GM12865 (cell line): ENCODE measurements at regions not wholly inside any gene's neighbourhood (a gene's known extent, or its start where the extent isn't known, plus 50 kb on each side); places are given as distances from the start of the nearest gene placed in this dataset.

ENCODE experiments used
- DNase-seq: peaks from one replicate; pipeline ENCODE4 v3.0.0; 2010; ENCODE audit warnings: low read depth
- H3K4me3 ChIP-seq: 2 replicates; pipeline ENCODE4 v1.5.1; 2011; ENCODE audit warnings: mild to moderate bottlenecking, low read depth, low read length, control low read depth
- TF ChIP-seq, protein P1 (sequence below): IDR thresholded peaks from 2 replicates; pipeline ENCODE4 v1.5.1; 2011; ENCODE audit warnings: low read length, control low read depth, low read depth, inconsistent platforms; ENCODE audit not compliant: insufficient read depth; ENCODE audit errors: missing control alignments

DNA sequence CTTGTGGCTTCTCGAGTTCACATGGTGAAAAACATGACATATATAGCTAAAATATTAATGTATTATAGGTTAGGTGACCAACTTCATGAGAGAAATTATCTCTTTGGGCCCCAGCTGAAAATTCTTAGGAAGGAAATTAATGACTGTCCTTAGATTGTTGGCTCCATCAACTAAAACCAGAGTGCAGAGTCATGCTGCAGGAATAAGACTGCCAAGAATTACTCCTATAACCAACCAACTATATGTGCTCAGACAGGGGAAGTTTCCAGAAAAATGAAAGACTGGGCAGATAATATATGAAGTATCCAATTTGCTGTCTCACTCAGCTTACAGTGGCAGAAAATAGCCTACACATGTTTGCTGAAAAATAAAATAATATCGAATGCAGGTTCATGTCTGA lies 71.0 kb upstream of the TMEFF2 start:
- no peak for DNase-seq
- TF ChIP-seq, protein P1, sequence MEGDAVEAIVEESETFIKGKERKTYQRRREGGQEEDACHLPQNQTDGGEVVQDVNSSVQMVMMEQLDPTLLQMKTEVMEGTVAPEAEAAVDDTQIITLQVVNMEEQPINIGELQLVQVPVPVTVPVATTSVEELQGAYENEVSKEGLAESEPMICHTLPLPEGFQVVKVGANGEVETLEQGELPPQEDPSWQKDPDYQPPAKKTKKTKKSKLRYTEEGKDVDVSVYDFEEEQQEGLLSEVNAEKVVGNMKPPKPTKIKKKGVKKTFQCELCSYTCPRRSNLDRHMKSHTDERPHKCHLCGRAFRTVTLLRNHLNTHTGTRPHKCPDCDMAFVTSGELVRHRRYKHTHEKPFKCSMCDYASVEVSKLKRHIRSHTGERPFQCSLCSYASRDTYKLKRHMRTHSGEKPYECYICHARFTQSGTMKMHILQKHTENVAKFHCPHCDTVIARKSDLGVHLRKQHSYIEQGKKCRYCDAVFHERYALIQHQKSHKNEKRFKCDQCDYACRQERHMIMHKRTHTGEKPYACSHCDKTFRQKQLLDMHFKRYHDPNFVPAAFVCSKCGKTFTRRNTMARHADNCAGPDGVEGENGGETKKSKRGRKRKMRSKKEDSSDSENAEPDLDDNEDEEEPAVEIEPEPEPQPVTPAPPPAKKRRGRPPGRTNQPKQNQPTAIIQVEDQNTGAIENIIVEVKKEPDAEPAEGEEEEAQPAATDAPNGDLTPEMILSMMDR, result no peak
- no peak overlapping the region for H3K4me3 ChIP-seq

DNA sequence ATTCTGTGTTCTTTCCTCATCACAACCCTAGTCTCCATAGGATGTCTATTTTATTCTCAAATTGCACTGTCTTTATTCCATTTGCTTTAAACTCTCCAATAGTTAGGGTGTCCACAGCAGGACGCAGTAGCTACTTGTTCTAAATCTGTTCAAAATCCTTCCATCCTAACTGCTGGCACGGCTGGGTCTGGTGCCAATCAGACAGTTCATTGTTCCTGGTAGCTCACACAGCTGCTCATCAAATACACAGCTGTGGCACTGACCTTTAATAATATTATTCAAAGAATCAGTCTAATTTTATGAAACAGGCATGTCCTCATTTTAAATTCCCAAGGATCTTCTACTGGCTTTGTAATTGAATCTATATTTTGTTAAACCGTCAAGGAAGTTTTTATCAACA lies 59.7 kb upstream of the TMEFF2 start:
- H3K4me3 ChIP-seq, result no peak overlapping the region

DNA sequence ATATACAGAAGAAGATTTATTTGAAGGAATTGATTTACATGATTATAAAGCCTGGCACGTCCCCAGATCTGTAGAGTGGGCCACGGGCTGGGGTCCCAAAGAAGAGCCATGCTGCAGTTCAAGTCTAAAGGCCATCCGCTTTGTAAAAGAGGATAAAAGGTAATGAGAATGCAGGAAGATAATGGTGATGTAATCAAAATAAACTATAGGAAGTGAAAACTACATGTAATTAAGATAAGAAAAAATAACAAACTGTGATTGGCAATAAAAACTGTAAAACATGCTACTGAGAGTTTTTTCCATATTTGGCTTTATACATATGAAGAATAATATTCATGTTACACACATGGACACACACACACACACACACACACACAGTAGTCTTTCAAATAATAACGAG lies 59.0 kb upstream of the TMEFF2 start:
- no peak for DNase-seq
- H3K4me3 ChIP-seq, result no peak overlapping the region
- TF ChIP-seq, protein P1, result no peak

More for the DNA sequence above, 59.7 kb upstream of the TMEFF2 start:
- no peak for DNase-seq
- TF ChIP-seq, protein P1, result no peak

DNA sequence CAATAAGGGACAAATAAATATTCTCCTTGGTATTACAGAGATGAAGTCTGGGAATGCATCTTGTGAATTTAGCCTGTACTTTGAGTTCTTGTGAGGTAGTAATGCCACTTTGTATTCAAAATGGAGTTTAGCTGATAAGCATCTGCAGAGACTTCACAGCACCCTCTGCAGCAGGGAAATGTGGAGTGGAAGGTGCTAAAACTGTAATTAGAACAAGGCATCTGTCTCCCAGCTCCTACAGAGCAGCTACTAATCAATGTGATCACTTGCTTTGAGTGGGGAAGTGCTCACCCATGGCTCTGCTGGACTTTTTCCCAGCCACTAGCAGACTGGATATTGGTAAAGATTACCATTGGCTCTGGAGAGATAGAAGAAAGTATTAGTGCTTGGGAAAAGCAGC lies 56.2 kb upstream of the TMEFF2 start:
- TF ChIP-seq, protein P1, result no peak
- no peak for DNase-seq

DNA sequence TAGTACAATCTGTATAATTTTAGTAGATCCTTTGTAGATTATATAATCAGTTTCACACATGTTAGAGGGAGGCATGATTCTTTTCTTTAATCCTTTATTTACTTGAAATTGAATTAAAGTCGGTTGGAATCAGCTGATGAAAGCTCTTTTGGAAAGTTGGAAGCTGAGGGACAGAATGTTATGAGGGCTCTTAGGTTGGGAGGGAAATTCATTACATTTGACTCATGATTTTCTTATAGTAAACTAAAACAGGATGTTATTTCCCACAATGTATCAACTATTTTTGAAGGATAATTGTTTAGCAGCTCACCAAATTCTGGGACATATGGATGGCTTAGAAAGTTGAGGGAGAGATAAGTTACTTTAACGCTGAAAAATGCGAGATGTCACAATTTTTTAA lies 52.7 kb upstream of the TMEFF2 start:
- no peak for DNase-seq
- TF ChIP-seq, protein P1, result no peak
- H3K4me3 ChIP-seq, result no peak overlapping the region

More for the DNA sequence above, 56.2 kb upstream of the TMEFF2 start:
- H3K4me3 ChIP-seq, result no peak overlapping the region

DNA sequence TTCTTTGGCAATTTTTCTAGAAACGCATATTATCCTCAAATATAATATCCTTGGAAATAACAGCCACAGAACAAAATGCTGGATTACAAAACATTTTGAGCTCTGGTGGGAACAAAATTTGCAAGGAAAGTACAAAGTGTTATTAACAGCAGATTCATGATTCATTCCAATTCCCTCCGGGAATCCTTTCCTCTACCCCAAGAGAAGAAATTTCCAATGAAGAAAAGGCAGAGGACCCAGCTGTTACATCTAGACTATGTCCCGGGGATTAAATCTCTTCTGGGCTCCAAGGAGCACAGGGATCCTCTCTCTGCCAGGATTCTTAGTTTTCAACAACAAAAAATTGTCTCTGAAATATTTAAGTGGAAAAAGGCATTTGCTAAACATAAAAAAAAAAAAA lies 51.6 kb upstream of the TMEFF2 start:
- DNase-seq, result no peak

DNA sequence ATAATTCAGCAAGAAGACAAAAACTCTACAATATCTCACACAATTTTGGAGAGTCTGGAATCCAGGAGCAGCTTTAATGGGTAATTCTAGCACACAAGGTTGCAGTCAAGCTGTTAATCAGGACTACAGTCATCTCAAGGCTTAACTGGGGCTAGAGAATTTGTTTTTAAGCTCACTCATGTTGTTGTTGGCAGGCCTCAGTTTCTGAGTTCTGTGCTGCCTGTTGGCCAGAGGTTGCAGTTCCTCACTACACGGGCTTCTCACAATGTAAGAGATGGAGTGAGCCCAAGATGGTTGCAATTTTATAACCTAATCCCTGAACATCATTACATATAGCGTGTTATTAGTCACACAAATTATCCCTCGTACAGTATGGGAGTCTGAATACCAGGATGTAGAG lies 50.6 kb upstream of the TMEFF2 start:
- TF ChIP-seq, protein P1, result no peak
- H3K4me3 ChIP-seq, result no peak overlapping the region
- no peak for DNase-seq

More for the DNA sequence above, 51.6 kb upstream of the TMEFF2 start:
- TF ChIP-seq, protein P1, result no peak
- H3K4me3 ChIP-seq, result no peak overlapping the region
